ENCODE measurements at regions not wholly inside any gene's neighbourhood (a gene's known extent, or its start where the extent isn't known, plus 50 kb on each side); places are given as distances from the start of the nearest gene placed in this dataset.

DNA sequence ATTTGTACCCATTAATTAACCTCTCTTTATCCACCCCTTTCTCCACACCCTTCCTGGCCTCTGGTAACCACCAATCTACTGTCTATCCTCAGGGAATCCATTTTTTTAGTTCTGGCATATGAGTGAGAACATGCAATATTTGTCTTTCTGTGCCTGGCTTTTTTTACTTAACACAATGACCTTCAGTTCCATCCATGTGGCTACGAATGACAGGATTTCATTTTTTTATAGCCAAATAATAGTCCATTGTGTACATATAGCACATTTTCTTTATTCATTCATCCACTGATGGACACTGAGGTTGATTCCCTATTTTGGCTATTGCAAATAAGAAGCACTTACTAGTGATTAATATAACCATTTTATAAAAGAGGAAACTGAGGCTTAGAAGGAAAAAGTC lies 109.9 kb upstream of the NANOGP8 start:
- no peak for DNase-seq
- Histone ChIP-seq H2BK120ac (ENCODE audit: low read depth, low read length, poor library complexity, severe bottlenecking) (no peak overlapping the region), H2BK12ac (ENCODE audit: insufficient read length, low read depth, low read length) (no peak overlapping the region), H2BK20ac (ENCODE audit: low read depth, low read length, poor library complexity, severe bottlenecking) (no peak overlapping the region), H4K8ac (replicated peaks; ENCODE audit: insufficient read length, low read depth, low read length) (no peak overlapping the region), H3K4me1 (ENCODE audit: insufficient read depth, low read length) (peaks cover 8% of the 10 kb centered on the region; the same call in 1 of the 2 replicates), H3K14ac (ENCODE audit: insufficient read depth, low read length) (no peak overlapping the region), H3T11ph (ENCODE audit: low read length) (no peak overlapping the region), H4K5ac (ENCODE audit: insufficient read length, low read depth, low read length) (no peak overlapping the region), H3K27me3 (ENCODE audit: insufficient read depth, low read length) (peaks cover 1% of the 10 kb centered on the region; the same call in 1 of the 2 replicates), H3K56ac (ENCODE audit: insufficient read length, low read depth, low read length) (no peak overlapping the region), H3K9ac (ENCODE audit: extremely low read depth, insufficient read length, low read length) (no peak overlapping the region), H2AK5ac (ENCODE audit: insufficient read length, low read length) (no peak overlapping the region), H3K23ac (ENCODE audit: insufficient read length, low read depth, low read length) (no peak overlapping the region), H3K18ac (ENCODE audit: insufficient read length, low read depth, low read length) (no peak overlapping the region), H3K79me2 (ENCODE audit: insufficient read depth, low read length) (no peaks in the 10 kb centered on the region), H3K23me2 (ENCODE audit: insufficient read length, low read depth, low read length, poor library complexity, severe bottlenecking) (no peaks in the 10 kb centered on the region), H3K4ac (ENCODE audit: low read depth, low read length) (no peak overlapping the region), H3K79me1 (ENCODE audit: insufficient read depth, low read depth, low read length, poor library complexity, severe bottlenecking) (no peaks in the 10 kb centered on the region), H2AFZ (ENCODE audit: low read length) (no peak overlapping the region), H2BK5ac (ENCODE audit: insufficient read length, low read length) (no peak overlapping the region), H3K4me2 (ENCODE audit: insufficient read depth, insufficient read length, low read length) (no peak overlapping the region), H4K20me1 (ENCODE audit: control insufficient read depth, insufficient read depth, insufficient read length) (no peaks in the 10 kb centered on the region), H3K27ac (ENCODE audit: insufficient read length, low read depth, low read length) (no peak overlapping the region), H3K9me3 (ENCODE audit: control insufficient read depth, low read depth, low read length) (peaks cover 18% of the 10 kb centered on the region), H4K91ac (ENCODE audit: insufficient read length, low read depth, low read length) (no peak overlapping the region), H2BK15ac (ENCODE audit: low read depth, low read length) (no peak overlapping the region)
- Mint-ChIP-seq H3K9me3 (peaks cover 22 to 28% of the 10 kb centered on the region in 2 experiments), H3K36me3 (ENCODE audit: insufficient read depth in 1 of 3, low read depth in 3 of 3) (peaks cover 16 to 26% (median 20%) of the 10 kb centered on the region in 3 experiments), H3K4me3 (no peak overlapping the region), H3K27ac (no peak overlapping the region), H3K4me1 (peaks cover 14 to 24% of the 10 kb centered on the region in 2 experiments), H3K27me3 (ENCODE audit: low read depth) (no peaks in the 10 kb centered on the region; the same call in 1 of the 2 replicates)
- TF ChIP-seq, protein P1, sequence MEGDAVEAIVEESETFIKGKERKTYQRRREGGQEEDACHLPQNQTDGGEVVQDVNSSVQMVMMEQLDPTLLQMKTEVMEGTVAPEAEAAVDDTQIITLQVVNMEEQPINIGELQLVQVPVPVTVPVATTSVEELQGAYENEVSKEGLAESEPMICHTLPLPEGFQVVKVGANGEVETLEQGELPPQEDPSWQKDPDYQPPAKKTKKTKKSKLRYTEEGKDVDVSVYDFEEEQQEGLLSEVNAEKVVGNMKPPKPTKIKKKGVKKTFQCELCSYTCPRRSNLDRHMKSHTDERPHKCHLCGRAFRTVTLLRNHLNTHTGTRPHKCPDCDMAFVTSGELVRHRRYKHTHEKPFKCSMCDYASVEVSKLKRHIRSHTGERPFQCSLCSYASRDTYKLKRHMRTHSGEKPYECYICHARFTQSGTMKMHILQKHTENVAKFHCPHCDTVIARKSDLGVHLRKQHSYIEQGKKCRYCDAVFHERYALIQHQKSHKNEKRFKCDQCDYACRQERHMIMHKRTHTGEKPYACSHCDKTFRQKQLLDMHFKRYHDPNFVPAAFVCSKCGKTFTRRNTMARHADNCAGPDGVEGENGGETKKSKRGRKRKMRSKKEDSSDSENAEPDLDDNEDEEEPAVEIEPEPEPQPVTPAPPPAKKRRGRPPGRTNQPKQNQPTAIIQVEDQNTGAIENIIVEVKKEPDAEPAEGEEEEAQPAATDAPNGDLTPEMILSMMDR (conservative IDR thresholded peaks at IDR 0.05) = no peak
- no CpG with 5 or more reads among the region's 1 CpG for WGBS (ENCODE audit: extremely low coverage, insufficient read length, low lambda C conversion rate)
